Colonic mucosa (tissue), 4 donors: ENCODE measurements at regions not wholly inside any gene's neighbourhood (a gene's known extent, or its start where the extent isn't known, plus 50 kb on each side); places are given as distances from the start of the nearest gene placed in this dataset.

ENCODE experiments used
- DNase-seq: peaks from one replicate; pipeline ENCODE4 v3.0.0-alpha.2; 2020
- H3K27ac ChIP-seq: fragments of 200-600 bp; one replicate; pipeline ENCODE4 v1.8.0; 2021
- H3K27me3 ChIP-seq: fragments of 200-600 bp; one replicate; pipeline ENCODE4 v1.8.0; 2021
- H3K36me3 ChIP-seq: fragments of 200-600 bp; one replicate; pipeline ENCODE4 v1.8.0; 2021
- H3K4me1 ChIP-seq: fragments of 200-600 bp; one replicate; pipeline ENCODE4 v1.8.0; 2021; ENCODE audit warnings: mild to moderate bottlenecking
- H3K4me3 ChIP-seq: fragments of 200-600 bp; one replicate; pipeline ENCODE4 v1.8.0; 2021
- H3K9ac ChIP-seq, 2 donors: one replicate each; pipeline ENCODE4 v1.7.0; 2013; ENCODE audit warnings: control low read depth in 2 of 2, low read depth in 2 of 2, low read length in 2 of 2
- H3K9me3 ChIP-seq: fragments of 200-600 bp; one replicate; pipeline ENCODE4 v1.8.0; 2021
- CTCF ChIP-seq: fragments of 200-600 bp; IDR thresholded peaks from one replicate; pipeline ENCODE4 v1.8.0; 2022; ENCODE audit warnings: antibody characterized with exemption, mild to moderate bottlenecking
- intact Hi-C: fragments of 100-400 bp; cut with DNase I; formaldehyde crosslinking; loops from one replicate; pipeline ENCODE4 v1.14.1; 2022
- donor health status: healthy.
- donor health status: DM: no; HTN: no; CAD: no.
- donor health status: DM: no; HTN: no; CAD: no.

GRCh38 chr3:182238126-182238525 is 526.4 kb downstream of the SOX2 start:
- H3K4me3 ChIP-seq = no peak overlapping the region
- no peaks in the 10 kb centered on the region for H3K27me3 ChIP-seq
- no peak for DNase-seq
- TF ChIP-seq CTCF = no peak
- no peaks in the 10 kb centered on the region for H3K4me1 ChIP-seq
- H3K27ac ChIP-seq = no peak overlapping the region
- no peak overlapping the region for H3K9ac ChIP-seq
- intact Hi-C loops = no loop called here
- H3K36me3 ChIP-seq = no peaks in the 10 kb centered on the region
- no peaks in the 10 kb centered on the region for H3K9me3 ChIP-seq

GRCh38 chr3:182239316-182239715 is 527.6 kb downstream of the SOX2 start:
- intact Hi-C loops = no loop called here
- no peak for TF ChIP-seq CTCF
- Histone ChIP-seq H3K27me3 (no peaks in the 10 kb centered on the region), H3K27ac (no peak overlapping the region), H3K36me3 (no peaks in the 10 kb centered on the region), H3K4me3 (no peak overlapping the region), H3K4me1 (no peaks in the 10 kb centered on the region), H3K9ac (no peak overlapping the region), H3K9me3 (no peaks in the 10 kb centered on the region)
- no peak for DNase-seq

GRCh38 chr3:182240474-182240873 is 528.7 kb downstream of the SOX2 start:
- H3K9ac ChIP-seq = no peak overlapping the region
- TF ChIP-seq CTCF = no peak
- intact Hi-C loops = loop anchor here (10.0 kb wide), 1 partner anchor 444 kb away; no protein-coding TSS in a partner anchor
- H3K27me3 ChIP-seq = no peaks in the 10 kb centered on the region
- no peaks in the 10 kb centered on the region for H3K9me3 ChIP-seq
- H3K36me3 ChIP-seq = no peaks in the 10 kb centered on the region
- H3K4me1 ChIP-seq = no peaks in the 10 kb centered on the region
- H3K27ac ChIP-seq = no peak overlapping the region
- no peak for DNase-seq
- no peak overlapping the region for H3K4me3 ChIP-seq

- TF ChIP-seq CTCF = no peak
Measured at GRCh38 chr3:182241196-182241765, 529.6 kb downstream of the SOX2 start.

GRCh38 chr3:182241766-182242488 is 530.2 kb downstream of the SOX2 start:
- Histone ChIP-seq H3K4me1 (no peaks in the 10 kb centered on the region), H3K9ac (no peak overlapping the region)
- DNase-seq = no peak

More at GRCh38 chr3:182241196-182241765, 529.6 kb downstream of the SOX2 start:
- H3K27ac ChIP-seq = no peak overlapping the region
- no peaks in the 10 kb centered on the region for H3K27me3 ChIP-seq
- no peaks in the 10 kb centered on the region for H3K36me3 ChIP-seq
- H3K9me3 ChIP-seq = no peaks in the 10 kb centered on the region
- no peak for DNase-seq
- intact Hi-C loops = loop anchor here (10.0 kb wide), 1 partner anchor 444 kb away; no protein-coding TSS in a partner anchor
- H3K4me1 ChIP-seq = no peaks in the 10 kb centered on the region
- no peak overlapping the region for H3K4me3 ChIP-seq
- H3K9ac ChIP-seq = no peak overlapping the region

More at GRCh38 chr3:182241766-182242488, 530.2 kb downstream of the SOX2 start:
- H3K27me3 ChIP-seq = no peaks in the 10 kb centered on the region
- H3K4me3 ChIP-seq = no peak overlapping the region
- TF ChIP-seq CTCF = no peak
- H3K9me3 ChIP-seq = no peaks in the 10 kb centered on the region
- H3K27ac ChIP-seq = no peak overlapping the region
- H3K36me3 ChIP-seq = no peaks in the 10 kb centered on the region
- intact Hi-C loops = loop anchor here (10.0 kb wide), 1 partner anchor 443 kb away; no protein-coding TSS in a partner anchor
